GM18508 (cell line): ENCODE measurements at regions not wholly inside any gene's neighbourhood (a gene's known extent, or its start where the extent isn't known, plus 50 kb on each side); places are given as distances from the start of the nearest gene placed in this dataset.
"Not testable (repeated sequence)": the region's sequence is repeated elsewhere in the genome, so short reads cannot be mapped to it uniquely, and the experiment has no call there.

Experiments
- ATAC-seq: cut with Tn5 transposase; IDR thresholded peaks from one replicate; pipeline ENCODE4 v1.9.1; 2021; ENCODE audit warnings: moderate number of reproducible peaks; ENCODE audit not compliant: insufficient read depth, unreplicated experiment

DNA sequence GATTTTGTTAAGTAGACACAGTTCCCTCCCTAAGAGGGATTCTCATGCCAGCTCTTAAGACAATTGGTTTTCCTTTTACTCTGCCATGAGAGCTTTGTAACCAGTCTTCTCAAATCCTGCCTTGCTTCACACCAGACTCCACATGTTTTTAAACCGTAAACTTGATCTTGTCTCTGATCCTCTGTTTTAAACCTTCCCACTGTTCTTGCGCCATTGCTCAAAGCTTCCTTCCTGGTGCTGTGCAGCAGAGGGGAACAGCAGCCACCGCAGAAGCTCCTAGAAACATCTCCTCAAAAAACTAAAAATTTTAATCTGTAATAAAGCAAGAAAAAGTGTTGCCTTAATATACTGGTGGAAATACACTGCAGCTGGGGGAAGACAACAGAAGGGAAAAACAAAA, 154.5 kb upstream of the SATB1 start:
- ATAC-seq: no peak

DNA sequence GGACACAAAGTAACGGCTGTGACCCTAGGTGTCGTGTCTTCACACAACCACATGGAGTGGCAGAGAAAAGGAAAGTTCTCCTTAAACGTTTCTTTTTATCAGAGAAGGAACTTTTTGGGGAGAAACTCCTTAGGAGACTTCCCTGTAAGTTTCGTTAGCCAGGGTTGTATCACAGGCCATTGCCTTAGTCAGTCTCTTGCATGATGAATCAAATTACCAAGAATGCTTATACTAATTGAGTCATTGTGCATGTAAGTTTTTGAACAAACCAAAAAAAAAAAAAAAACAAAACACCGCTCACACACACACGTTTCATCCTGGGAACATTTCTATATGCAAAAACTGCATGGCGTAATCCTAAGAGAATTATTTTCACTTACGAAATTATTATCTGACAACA, 150.4 kb upstream of the SATB1 start:
- no peak for ATAC-seq

DNA sequence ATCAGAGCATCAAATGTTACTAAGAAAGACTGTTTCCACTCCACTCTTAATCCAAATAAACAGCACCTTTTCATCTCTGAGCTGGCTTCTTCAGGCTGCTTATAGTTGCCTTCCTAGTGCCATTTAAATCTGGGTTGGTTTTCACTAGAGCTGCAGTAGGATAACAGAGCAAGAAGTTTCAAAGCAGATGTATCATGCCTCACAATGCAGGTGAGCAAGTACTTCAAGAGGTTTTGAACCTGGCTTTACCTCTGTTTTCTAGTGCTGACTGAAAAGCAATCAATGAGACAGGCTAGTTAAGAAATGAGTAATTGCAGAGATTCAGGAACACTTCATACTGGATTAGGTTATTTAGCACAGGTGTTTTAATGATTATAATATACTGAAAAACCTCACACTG, 147.7 kb upstream of the SATB1 start:
- ATAC-seq: no peak

DNA sequence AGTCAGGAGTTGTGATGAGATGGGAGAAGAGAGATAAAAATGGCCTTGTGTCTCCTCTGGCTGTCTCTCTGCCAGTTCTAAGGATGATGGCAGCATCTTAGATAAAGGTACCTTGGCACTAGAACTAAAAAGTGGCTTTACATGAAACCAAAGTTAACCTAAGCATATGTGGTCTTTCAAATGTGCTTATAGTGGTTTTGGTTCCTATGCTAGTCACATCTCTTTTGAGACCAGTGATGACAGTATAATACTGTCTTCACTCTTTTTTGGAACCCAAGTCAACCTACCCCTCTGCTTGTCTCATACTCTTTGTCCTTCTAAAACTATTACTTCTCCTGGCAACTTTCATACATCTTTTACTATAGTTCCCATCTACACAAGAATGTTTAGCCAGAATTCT, 142.2 kb upstream of the SATB1 start:
- ATAC-seq: no peak

DNA sequence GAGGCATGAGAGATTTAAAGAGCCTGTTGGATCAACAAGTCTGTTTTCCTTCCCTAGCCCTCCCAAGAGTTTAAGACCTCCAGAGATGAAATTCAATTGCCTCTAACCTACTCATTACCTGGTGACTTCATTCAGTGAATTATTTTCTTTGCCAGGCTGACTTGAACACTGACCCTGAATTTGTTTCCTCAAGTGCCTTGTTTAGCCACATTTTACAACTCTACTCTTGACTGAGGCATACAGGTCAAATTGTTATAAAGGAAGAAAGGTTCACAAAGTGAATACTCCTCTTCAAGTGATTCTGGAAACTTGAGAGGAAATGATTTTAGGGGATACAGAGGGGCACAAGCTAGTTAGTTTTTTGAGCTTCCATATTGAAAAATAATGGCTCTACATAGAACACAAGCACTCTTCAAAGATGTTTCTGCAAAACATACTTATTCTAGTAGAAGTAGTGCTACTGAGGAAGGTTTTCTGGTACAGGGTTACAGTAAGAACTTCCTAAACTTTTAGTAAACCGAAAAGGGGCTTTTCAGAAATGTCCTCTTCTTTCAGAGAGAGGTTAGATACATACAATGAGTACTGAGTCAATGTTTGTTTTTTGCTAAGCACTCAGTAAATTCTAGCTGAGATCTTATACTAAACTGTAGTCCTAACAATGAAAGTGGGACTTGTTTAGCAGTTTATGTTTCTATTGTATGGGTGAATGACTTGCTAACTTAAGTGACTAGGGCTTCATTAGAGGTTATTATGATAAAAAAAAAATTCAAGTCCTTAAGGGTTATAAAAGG, 137.4 kb upstream of the SATB1 start:
- ATAC-seq: no peak

DNA sequence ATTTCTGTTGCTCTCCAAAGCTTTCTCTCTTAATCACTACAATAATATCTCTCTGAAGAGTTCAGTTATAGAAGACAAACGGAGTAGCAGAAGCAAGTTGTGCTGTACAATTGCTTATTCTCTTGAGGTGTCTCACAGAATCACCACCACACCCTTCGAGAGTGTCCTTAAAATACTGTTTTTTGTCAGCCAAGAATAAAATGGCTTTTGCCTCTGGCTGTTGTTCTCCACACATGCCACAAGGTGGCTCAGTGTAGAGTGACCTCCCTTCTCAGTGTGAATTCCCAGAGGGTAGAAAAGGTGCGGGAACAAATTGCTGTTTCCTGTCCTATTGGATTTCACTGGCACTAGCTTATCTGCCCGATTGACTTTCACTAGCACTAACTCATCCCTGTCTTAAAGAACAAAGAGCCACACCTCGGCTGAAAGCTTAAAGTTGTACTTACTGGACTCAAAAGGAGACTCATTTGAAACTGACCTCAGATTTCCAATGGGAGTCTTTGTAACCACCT, 134.2 kb upstream of the SATB1 start:
- peak; percentile 61 for ATAC-seq

DNA sequence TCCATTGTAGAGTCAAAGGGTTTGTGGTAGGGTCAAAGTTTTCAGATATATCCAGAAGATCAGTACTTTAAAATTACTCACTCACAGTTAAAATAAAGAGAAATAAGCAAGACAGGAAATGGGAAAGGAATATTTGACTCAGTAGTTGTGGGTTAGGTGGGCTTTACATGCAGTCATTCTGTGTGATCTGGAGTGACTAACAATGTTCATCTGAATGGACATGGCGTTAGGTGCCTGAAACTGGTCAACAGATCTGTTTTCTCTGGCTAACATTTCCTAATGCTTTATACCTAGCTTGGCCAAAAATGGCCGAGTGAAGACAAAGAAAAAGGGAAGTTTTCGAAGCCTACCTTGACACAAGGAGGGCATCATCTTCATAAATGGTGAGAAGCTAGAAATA, 133.4 kb upstream of the SATB1 start:
- ATAC-seq: no peak

DNA sequence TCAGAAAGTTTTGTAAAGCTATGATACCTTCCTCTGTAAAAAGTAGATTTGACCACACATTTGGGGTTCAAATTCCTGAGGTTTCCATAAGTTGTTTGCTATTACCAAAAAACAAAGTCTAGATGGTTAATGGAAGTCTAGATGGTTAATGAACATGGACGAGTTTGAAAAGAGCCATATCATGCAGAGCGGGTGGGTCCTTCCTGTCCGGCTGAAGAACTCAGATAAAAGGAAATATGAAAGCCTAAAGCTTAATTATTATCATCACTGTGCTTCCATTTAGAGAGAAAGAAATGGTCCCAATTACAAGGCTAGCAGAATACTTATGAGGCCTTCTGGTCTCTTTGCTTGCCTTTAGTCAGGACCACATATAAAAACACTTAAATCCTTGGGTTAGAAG, 132.1 kb upstream of the SATB1 start:
- no peak for ATAC-seq

DNA sequence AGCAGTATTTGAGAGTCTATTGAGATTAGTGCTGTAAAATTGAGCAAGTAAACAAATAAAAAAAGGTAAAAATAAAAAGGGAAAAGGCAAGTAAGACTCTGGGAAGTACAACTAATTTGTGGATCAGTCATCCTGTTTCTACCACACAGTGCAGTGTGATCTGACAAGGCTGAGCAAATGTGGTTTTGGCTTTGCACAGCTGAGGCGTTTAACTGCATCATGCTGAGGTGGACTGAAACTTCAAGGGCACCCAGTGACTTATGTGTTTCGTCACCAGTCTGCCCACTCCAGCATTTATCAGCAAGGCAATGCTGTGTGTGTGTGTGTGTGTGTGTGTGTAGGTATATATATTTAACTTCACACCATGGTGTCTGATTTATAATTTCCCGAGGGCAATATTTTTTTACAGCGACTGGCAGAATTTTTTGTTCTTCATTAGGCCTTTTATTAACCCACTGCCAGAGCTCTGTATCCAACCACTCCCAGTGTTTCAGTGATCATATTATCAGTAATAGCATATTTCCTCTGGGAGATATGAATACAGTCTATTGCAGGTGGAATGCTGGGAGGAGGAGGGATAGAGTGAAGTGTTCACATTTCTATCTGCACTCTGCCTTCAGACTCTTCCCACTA, 131.5 kb upstream of the SATB1 start:
- ATAC-seq: peak; percentile 77

DNA sequence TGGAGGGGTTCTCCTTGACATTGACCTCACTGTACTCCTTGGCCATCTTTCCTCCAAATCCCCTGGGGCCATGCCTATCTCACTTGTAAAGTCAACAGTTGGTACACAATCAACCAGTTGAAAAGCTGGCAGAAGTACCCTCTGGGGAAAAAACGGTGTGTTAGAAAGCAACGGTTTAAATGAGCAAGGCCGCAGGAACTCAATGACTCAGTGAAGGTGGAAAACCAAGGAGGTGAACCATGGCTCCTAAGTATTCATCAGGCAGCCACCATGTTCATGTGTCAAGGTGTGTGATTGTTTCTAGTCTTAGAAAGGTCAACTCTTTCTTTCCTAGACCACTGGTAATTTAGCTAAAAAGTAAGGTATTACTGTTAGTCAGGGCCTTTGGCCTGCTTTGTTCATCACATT, 130.9 kb upstream of the SATB1 start:
- no peak for ATAC-seq

DNA sequence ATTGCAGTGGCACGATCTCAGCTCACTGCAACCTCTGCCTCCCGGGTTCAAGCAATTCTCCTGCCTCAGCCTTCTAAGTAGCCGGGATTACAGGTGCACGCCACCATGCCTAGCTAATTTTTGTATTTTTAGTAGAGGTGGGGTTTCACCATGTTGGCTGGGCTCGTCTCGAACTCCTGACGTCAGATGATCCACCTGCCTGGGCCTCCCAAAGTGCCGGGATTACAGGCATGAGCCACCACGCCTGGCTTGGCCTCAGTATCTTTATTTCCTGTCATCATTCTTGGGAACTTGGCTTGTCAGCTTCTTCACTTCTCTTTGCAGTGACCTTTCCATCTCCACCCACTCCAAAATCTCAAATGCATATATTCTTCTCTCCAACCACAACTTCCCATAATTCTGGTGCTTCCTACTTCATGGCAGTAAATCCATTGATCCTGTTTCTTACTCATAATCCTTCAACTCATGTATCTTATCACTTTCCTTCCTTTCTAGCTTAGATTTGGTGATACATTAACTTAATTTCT, 127.5 kb upstream of the SATB1 start:
- ATAC-seq: not testable (repeated sequence)

DNA sequence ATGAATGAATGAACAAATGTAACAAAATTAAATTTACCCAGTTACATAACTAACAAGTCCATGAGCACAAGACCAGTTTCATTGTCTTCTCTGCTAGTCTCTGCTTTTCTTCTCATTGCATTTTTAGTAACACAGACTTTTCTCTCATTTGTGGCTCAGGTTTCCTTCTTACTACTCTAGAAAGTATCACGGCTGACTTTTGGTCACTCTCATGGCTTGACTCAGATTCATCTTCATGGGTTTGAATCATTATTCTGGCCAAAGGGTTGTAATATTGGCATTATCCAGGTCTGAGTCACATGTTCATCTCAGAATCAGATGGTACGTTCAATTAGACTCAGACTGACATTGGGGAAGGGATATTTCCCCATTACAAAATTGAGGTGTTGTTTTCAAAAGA, 121.5 kb upstream of the SATB1 start:
- ATAC-seq: no peak

DNA sequence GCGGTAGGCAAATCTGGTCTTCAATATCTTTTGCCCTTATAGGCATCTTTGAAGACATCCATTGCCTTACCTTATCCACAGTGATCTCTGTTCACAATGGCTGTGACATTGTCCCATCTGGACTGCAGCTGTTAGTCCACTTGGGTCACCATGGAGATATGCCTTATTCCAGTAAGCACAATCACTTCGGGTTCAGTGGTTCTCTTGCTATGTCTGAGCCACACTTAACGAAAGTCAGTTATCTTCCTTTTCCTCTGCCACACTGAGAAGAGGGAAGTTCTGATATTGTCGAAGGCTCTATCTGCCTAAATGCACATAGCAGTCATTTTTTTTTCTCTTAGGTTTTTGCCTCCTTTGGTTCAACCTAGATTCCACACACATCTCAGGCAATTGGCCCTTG, 119.0 kb upstream of the SATB1 start:
- ATAC-seq: no peak

DNA sequence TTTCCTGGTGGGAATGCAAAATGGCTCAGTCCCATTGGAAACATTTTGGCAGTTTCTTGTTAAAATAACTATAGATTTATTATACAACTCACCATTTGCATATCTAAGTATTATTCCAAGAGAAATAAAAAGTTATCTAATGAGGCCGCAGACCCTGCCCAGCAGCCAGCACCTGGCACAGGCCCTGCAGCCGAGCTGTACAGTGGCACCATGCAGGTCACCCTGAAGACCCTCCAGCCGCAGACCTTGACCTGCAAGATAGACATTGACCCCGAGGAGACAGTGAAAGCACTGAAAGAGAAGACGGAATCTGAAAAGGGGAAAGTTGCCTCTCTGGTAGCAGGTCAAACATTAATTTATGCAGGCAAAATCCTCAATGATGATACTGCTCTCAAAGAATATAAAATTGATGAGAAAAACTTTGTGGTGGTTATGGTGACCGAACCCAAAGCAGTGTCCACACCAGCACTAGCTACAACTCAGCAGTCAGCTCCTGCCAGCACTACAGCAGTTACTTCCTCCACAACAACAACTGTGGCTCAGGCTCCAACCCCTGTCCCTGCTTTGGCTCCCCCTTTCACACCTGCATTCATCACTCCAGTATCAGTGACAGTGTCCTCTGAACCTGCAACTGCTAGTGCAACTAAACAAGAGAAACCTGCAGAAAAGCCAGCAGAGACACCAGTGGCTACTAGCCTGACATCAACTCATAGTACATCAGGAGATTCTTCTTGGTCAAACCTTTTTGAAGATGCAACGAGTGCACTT, 113.5 kb upstream of the SATB1 start:
- ATAC-seq: no peak

DNA sequence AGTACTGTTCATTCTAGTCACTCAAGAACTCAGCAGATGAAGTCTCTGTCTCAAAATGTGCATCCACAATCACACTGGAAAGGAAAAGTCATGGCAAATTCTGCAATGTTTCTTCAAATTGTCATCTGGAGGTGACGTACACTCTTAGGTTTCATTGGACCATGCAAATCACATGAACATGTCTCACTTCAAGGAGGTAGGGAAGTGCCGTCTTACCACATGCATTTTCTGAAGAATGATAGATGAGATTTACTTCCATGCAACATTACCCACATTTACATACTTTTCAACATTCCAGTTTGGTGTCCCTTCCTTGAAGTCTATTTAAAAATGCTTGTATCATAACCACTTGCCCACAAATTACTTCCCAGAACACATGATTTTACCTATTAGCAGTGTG, 107.9 kb upstream of the SATB1 start:
- no peak for ATAC-seq

DNA sequence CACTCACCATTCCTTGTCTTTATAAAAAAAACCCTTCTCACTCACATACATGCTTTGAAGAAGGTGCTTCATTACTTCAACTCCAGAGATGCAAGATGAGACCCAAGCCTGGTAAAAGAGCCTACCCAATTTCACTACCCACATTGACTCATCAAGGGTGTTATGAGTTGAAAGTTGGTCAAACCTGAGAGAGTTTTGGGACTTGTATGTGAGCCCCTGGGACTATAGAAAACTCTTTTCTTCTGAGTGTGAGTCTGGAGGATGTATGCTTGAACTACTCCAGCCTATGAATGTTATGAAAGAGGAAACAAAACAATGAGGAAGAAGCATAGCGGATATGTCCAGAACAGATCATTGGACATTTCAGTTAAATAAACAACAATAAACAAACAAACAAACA, 106.5 kb upstream of the SATB1 start:
- peak; percentile 67 for ATAC-seq

DNA sequence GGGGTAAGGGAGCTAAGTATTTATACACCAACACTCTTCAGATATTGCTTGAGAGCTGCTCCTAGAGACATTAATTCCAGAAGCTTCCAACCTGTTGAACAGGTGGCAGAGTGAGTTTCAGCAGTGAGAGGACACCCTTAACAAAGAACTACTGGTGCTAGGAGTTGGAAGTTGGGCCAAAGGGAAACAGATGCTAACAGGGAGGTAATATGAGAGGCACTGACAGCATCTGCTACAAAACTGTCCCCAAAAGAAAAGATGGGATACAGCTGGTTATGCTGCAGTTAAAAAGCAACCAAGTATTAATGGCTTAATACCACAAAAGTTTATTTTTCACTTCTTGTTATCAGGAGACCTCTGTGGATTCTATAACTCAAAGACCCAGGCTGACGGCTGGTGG, 104.5 kb upstream of the SATB1 start:
- ATAC-seq: no peak

DNA sequence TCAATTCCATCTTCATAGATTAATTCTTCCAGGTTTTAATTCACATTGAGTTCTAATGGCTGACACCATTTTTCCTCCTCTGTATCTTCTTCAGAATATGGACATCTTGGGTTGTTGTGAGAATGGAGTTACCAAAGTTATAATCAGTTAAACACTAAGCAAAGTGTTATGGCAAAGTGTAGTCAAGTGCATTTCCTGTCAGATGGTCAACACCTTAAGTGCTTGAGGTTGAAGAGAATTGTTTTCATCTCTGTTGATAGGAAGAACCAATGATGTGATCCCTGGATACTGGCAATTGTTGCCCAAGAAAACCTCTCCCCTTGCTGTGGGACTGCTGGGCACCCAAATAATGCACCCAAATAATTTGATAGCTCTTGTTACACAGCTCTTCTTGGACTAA, 102.6 kb upstream of the SATB1 start:
- no peak for ATAC-seq

DNA sequence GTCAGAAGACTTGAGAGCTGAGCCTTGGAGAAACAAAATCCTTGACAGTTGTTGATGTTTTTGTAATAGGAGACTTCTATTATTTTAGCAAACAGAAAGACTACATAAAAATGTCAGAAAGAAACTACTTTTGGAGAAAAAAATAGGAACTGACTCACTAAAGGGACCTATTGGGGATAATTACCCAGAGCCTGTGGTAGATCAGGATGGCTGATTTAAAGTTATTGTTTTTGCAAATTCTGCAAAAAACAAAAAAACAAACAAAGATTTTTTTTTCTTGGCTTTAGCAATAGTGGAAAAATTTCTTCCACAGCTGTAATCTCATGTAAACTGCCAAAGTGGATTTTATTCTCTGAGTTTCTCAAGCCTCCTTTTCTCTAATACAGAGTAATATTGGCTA, 101.5 kb upstream of the SATB1 start:
- no peak for ATAC-seq

DNA sequence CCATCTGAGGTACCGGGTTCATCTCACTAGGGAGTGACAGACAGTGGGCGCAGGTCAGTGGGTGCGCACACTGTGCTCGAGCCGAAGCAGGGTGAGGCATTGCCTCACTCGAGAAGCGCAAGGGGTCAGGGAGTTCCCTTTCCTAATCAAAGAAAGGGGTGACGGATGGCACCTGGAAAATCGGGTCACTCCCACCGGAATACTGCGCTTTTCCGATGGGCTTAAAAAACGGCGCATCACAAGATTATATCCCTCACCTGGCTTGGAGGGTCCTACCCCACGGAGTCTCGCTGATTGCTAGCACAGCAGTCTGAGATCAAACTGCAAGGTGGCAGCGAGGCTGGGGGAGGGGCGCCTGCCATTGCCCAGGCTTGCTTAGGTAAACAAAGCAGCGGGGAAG, 91.0 kb upstream of the SATB1 start:
- not testable (repeated sequence) for ATAC-seq

DNA sequence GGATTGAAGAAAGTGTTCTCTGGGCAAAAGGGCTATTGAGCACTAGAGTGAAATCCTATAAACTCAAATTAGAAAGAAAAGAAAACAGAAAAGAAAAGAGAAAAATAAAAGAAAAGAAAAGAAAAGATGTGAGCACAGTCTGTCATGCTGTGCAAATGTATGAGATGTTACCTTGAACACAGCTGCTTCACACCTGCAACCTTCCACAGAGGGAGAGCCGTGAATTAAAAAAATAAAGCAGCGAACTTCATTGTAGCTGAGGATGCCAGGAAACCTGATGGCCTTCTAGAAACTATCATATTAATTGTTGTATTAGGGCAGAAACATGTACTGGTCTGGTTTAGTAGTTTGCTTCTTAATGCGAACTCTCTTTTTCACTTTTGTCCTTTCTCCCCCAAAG, 88.0 kb upstream of the SATB1 start:
- ATAC-seq: no peak
